Gastroesophageal sphincter (tissue), 3 donors: ENCODE measurements at regions not wholly inside any gene's neighbourhood (a gene's known extent, or its start where the extent isn't known, plus 50 kb on each side); places are given as distances from the start of the nearest gene placed in this dataset.

ENCODE experiments used
- EP300 ChIP-seq: sonication (generic); formaldehyde crosslinking; IDR thresholded peaks from one replicate; pipeline ENCODE4 v1.6.1; 2017; ENCODE audit warnings: antibody characterized with exemption, mild to moderate bottlenecking
- POLR2A ChIP-seq, 2 donors: fragments of 450-650 bp; IDR thresholded peaks; one replicate each; pipeline ENCODE4 v1.6.1; 2017; ENCODE audit warnings: antibody characterized with exemption in 2 of 2, mild to moderate bottlenecking in 2 of 2, moderate library complexity in 1 of 2
- POLR2AphosphoS5 ChIP-seq: sonication (generic); formaldehyde crosslinking; IDR thresholded peaks from one replicate; pipeline ENCODE4 v1.6.1; 2017; ENCODE audit warnings: antibody characterized with exemption
- TF ChIP-seq, protein P1 (sequence below), 4 experiments: fragments of 200-600 bp in 2 of 4; fragments of 450-650 bp in 2 of 4; sonication (generic) in 1 of 4; IDR thresholded peaks; one replicate each; pipeline ENCODE4 v1.5.1; 2017 to 2019; ENCODE audit warnings: antibody characterized with exemption in 4 of 4, mild to moderate bottlenecking in 2 of 4, moderate library complexity in 2 of 4

DNA sequence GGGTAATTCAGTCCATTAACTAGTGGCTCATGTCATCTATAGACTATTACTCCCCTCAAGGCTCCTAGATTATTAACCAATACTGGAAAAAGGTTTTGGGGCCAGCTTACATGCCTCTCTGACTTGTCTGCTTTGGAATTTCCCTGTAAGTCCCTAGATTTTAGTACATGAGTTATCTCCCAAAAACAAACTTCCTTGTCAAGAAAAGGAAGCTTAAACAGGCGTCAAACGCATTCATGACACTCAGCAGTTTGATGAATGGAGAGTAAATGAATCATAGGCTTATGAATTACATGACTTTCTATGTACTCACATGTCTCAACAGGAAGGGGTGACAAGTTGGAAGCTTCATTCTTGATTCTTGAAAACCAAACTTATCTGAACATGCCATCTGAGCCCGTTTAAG lies 70.8 kb downstream of the BLID start:
- TF ChIP-seq, protein P1, sequence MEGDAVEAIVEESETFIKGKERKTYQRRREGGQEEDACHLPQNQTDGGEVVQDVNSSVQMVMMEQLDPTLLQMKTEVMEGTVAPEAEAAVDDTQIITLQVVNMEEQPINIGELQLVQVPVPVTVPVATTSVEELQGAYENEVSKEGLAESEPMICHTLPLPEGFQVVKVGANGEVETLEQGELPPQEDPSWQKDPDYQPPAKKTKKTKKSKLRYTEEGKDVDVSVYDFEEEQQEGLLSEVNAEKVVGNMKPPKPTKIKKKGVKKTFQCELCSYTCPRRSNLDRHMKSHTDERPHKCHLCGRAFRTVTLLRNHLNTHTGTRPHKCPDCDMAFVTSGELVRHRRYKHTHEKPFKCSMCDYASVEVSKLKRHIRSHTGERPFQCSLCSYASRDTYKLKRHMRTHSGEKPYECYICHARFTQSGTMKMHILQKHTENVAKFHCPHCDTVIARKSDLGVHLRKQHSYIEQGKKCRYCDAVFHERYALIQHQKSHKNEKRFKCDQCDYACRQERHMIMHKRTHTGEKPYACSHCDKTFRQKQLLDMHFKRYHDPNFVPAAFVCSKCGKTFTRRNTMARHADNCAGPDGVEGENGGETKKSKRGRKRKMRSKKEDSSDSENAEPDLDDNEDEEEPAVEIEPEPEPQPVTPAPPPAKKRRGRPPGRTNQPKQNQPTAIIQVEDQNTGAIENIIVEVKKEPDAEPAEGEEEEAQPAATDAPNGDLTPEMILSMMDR (IDR thresholded peaks at IDR 0.05) = no peak
- TF ChIP-seq POLR2A (IDR thresholded peaks at IDR 0.05) (no peak), EP300 (no peak), POLR2AphosphoS5 (no peak)
